MCF 10A (cell line): ENCODE measurements at regions not wholly inside any gene's neighbourhood (a gene's known extent, or its start where the extent isn't known, plus 50 kb on each side); places are given as distances from the start of the nearest gene placed in this dataset.

ENCODE experiments used
- BruUV-seq: library from RNA; stranded (reverse); fragments of 400-500 nt; replicated peaks from 2 replicates; lab custom pipeline; 2021; lab: Mats Ljungman, UMichigan
- CTCF ChIA-PET: fragments of 300-600 bp; sonication (Branson Sonifier 250); formaldehyde crosslinking; extraction: SDS; loops from one replicate; lab custom pipeline; 2021; ENCODE audit warnings: antibody characterized with exemption, inconsistent platforms; lab: Yijun Ruan, JAX
- POLR2A ChIA-PET: fragments of 300-600, 350-650 bp; sonication (Branson Sonifier 250); formaldehyde crosslinking; extraction: SDS; loops from one replicate; lab custom pipeline; 2020; ENCODE audit warnings: antibody characterized with exemption, inconsistent platforms; lab: Yijun Ruan, JAX
- DNase-seq: peaks from one replicate; pipeline ENCODE4 v3.0.0-alpha.2; 2018; ENCODE audit not compliant: unreplicated experiment
- H3K27ac Mint-ChIP-seq: one replicate; pipeline ENCODE4 v1.8.0; 2022; ENCODE audit warnings: mild to moderate bottlenecking, low read depth, mixed read lengths; ENCODE audit not compliant: unreplicated experiment
- H3K27me3 Mint-ChIP-seq: one replicate; pipeline ENCODE4 v1.8.0; 2022; ENCODE audit warnings: mixed read lengths; ENCODE audit not compliant: insufficient read depth, unreplicated experiment
- H3K36me3 Mint-ChIP-seq: one replicate; pipeline ENCODE4 v1.8.0; 2022; ENCODE audit warnings: mild to moderate bottlenecking, moderate library complexity, mixed read lengths; ENCODE audit not compliant: insufficient read depth, unreplicated experiment
- H3K4me1 Mint-ChIP-seq: one replicate; pipeline ENCODE4 v1.8.0; 2022; ENCODE audit warnings: mixed read lengths; ENCODE audit not compliant: insufficient read depth, unreplicated experiment
- H3K4me3 Mint-ChIP-seq: one replicate; pipeline ENCODE4 v1.8.0; 2022; ENCODE audit warnings: mild to moderate bottlenecking, moderate library complexity, mixed read lengths; ENCODE audit not compliant: unreplicated experiment
- H3K9me3 Mint-ChIP-seq: one replicate; pipeline ENCODE4 v1.8.0; 2022; ENCODE audit warnings: mixed read lengths; ENCODE audit not compliant: unreplicated experiment
- intact Hi-C: fragments of 100-400 bp; cut with micrococcal nuclease; formaldehyde crosslinking; loops from 2 replicates; pipeline ENCODE4 v1.14.1; 2022
- TF ChIP-seq, protein P1 (sequence below): fragments of 200-600 bp; IDR thresholded peaks from one replicate; pipeline ENCODE4 v1.8.0; 2022; ENCODE audit warnings: antibody characterized with exemption, mild to moderate bottlenecking; ENCODE audit not compliant: unreplicated experiment

GRCh38 chr6:113600551-113601339 lies 256.4 kb upstream of the MARCKS start:
- TF ChIP-seq, protein P1, sequence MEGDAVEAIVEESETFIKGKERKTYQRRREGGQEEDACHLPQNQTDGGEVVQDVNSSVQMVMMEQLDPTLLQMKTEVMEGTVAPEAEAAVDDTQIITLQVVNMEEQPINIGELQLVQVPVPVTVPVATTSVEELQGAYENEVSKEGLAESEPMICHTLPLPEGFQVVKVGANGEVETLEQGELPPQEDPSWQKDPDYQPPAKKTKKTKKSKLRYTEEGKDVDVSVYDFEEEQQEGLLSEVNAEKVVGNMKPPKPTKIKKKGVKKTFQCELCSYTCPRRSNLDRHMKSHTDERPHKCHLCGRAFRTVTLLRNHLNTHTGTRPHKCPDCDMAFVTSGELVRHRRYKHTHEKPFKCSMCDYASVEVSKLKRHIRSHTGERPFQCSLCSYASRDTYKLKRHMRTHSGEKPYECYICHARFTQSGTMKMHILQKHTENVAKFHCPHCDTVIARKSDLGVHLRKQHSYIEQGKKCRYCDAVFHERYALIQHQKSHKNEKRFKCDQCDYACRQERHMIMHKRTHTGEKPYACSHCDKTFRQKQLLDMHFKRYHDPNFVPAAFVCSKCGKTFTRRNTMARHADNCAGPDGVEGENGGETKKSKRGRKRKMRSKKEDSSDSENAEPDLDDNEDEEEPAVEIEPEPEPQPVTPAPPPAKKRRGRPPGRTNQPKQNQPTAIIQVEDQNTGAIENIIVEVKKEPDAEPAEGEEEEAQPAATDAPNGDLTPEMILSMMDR: no peak
- intact Hi-C loops: no loop called here
- no peaks in the 10 kb centered on the region for H3K36me3 Mint-ChIP-seq
- no TSS peak for BruUV-seq
- DNase-seq: no peak
- no peaks in the 10 kb centered on the region for H3K9me3 Mint-ChIP-seq
- H3K4me1 Mint-ChIP-seq: no peaks in the 10 kb centered on the region
- H3K4me3 Mint-ChIP-seq: no peak overlapping the region
- POLR2A ChIA-PET: interaction anchor here (1.0 kb wide), 1 partner anchor 18 kb away, joined by 3 read pairs; no protein-coding TSS in a partner anchor
- no peak overlapping the region for H3K27ac Mint-ChIP-seq
- no peaks in the 10 kb centered on the region for H3K27me3 Mint-ChIP-seq
- CTCF ChIA-PET: interaction anchor here (0.6 kb wide), 1 partner anchor 28 kb away, joined by 3 read pairs; no protein-coding TSS in a partner anchor

DNA sequence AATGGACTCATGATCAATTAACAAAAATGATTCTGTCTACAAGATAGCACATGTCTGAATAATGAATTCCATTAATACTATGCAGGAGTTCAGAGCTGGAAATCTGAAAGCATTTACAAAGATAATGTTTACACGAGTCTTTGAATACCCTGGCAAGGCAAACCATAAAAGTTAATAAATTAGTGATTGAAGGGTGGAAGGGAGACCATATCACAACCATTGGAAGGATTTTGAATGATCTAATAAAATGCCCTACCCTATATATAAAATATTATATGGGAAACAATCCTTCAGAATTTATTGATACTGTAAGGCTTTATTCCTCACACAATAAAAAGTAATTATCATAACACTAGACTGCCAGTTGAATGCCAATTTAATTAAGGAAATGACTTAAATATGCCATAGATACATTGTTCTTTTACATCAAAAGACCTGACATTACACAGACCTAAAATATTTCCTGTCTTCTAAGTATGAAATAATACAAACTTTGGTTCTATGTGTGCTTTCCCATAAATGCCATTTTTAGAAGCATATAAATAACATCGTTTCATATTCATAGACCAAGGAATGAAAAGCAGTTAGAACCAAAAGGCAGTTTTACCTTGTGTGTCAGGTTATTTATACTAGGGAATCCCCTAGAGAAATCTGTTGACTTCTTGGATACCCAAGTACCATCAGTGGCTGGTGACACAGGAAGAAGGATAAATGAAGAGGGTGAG lies 249.2 kb upstream of the MARCKS start:
- H3K9me3 Mint-ChIP-seq: no peaks in the 10 kb centered on the region
- BruUV-seq: no TSS peak
- H3K27me3 Mint-ChIP-seq: no peaks in the 10 kb centered on the region
- no peak for DNase-seq
- no peaks in the 10 kb centered on the region for H3K4me1 Mint-ChIP-seq
- TF ChIP-seq, protein P1: no peak
- ChIA-PET POLR2A (no interaction called here), CTCF (no interaction called here)
- no peak overlapping the region for H3K27ac Mint-ChIP-seq
- intact Hi-C loops: no loop called here
- H3K4me3 Mint-ChIP-seq: no peak overlapping the region
- H3K36me3 Mint-ChIP-seq: no peaks in the 10 kb centered on the region

DNA sequence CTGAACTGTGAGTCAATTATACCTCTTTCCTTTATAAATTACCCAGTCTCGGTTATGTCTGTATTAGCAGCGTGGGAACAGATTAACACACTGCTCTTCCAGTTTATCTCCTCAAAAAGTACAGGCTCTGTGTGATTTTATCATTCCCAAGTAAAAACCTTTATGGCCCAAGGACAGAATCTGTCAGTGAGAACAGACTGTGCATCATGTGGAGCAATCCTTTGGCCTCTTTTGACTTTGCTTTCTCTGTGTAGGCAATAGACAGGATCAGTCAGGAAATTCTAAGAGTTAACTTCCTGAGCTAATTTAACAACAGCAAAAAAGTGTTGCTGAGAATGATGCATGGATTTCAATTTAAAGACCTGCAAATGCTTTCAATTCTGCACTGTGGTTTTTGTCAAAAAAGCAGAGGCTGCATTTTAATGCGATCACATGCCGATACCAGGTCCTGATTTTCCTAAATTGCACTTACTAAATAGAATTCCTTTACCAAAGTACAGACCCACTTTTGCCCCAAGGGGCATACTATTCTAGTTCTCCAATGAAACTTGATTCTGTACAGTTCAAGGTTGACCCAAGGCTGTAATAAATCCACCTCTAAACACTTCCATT lies 246.7 kb upstream of the MARCKS start:
- no peak overlapping the region for H3K4me3 Mint-ChIP-seq
- no peak for DNase-seq
- no peaks in the 10 kb centered on the region for H3K27me3 Mint-ChIP-seq
- BruUV-seq: no TSS peak
- no peak overlapping the region for H3K27ac Mint-ChIP-seq
- no peaks in the 10 kb centered on the region for H3K4me1 Mint-ChIP-seq
- POLR2A ChIA-PET: no interaction called here
- TF ChIP-seq, protein P1: no peak
- no peaks in the 10 kb centered on the region for H3K9me3 Mint-ChIP-seq
- no peaks in the 10 kb centered on the region for H3K36me3 Mint-ChIP-seq
- intact Hi-C loops: no loop called here
- CTCF ChIA-PET: interaction anchor here (0.7 to 1.6 kb wide), 2 partner anchors 25 to 56 kb away, joined by 3 to 4 read pairs; no protein-coding TSS in a partner anchor
